ENCODE measurements at regions not wholly inside any gene's neighbourhood (a gene's known extent, or its start where the extent isn't known, plus 50 kb on each side); places are given as distances from the start of the nearest gene placed in this dataset.

DNA sequence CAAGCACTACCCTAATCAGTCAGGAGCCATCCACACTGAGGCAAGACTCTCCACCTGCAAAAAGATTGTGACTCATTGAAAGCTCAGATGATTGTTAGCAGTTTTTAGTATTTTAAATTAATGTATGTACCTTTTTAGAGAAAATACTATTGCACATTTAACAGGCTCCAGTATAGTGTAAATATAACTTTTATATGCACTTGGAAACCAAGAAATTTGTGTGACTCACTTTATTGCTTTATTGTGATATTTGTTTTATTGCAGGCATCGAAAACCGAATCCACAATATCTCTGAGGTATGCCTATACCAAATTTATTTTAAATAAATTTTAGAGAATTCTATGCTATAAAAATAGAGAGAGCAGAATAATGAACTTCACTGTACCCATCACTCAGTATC is 122.0 kb downstream of the TEX36 start:
- Mint-ChIP-seq H3K4me3 (no peak overlapping the region), H3K9me3 (no peaks in the 10 kb centered on the region), H3K27me3 (peaks cover 5% of the 10 kb centered on the region), H3K36me3 (ENCODE audit: low read depth) (no peaks in the 10 kb centered on the region), H3K27ac (no peak overlapping the region), H3K4me1 (no peaks in the 10 kb centered on the region)
- no peak for ATAC-seq (replicated peaks)

DNA sequence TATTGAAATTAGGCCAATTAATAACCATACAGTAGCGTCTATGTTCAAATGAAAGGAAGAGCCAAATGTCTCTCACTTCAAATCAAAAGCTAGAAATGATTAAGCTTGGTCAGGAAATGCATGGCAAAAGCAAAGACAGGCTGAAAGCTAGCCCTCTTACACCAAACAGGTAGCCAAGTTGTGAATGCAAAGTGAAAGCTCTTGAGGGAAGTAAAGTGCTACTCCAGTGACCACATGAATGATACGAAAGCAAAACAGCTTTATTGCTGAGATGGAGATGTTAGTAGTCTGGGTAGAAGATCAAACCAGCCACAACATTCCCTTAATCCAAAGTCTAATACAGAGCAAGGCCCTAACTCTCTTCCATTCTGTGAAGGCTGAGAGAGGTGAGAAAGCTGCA is 123.8 kb downstream of the TEX36 start:
- Mint-ChIP-seq H3K9me3 (no peaks in the 10 kb centered on the region), H3K4me1 (no peaks in the 10 kb centered on the region), H3K27me3 (peaks cover 5% of the 10 kb centered on the region), H3K4me3 (no peak overlapping the region), H3K36me3 (ENCODE audit: low read depth) (no peaks in the 10 kb centered on the region), H3K27ac (no peak overlapping the region)
- no peak for ATAC-seq (replicated peaks)

- ATAC-seq (replicated peaks), result no peak
- Mint-ChIP-seq H3K27ac (no peak overlapping the region), H3K27me3 (peaks cover 5% of the 10 kb centered on the region), H3K4me1 (no peaks in the 10 kb centered on the region), H3K9me3 (no peaks in the 10 kb centered on the region), H3K36me3 (ENCODE audit: low read depth) (no peaks in the 10 kb centered on the region), H3K4me3 (no peak overlapping the region)
These were observed 125.0 kb downstream of the TEX36 start for GRCh38 chr10:125557801-125558505.

DNA sequence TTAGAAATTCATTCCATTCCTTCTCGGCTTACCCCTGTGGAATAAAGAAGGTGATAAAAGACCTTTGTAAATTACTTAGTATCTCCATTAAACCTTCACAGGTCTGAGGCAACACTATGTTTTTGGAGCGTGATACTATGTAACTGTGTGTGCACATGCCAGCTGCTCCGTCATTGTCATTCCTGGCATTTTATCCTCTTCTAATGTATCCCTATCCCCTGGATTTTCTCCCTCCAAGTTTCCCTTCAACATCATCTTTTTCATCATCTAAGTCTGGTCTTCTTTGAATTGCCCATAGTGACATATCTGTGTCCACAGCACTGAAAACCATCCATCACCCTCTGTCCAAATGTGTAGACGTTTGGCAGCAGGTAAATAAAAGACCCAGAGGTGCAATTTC is 125.7 kb downstream of the TEX36 start:
- no peak for ATAC-seq (replicated peaks)
- Mint-ChIP-seq H3K4me3 (no peak overlapping the region), H3K27ac (no peak overlapping the region)

GRCh38 chr10:125556882-125557281 is 126.1 kb downstream of the TEX36 start:
- H3K4me1 Mint-ChIP-seq, result no peaks in the 10 kb centered on the region
- ATAC-seq (replicated peaks), result no peak
- no peak overlapping the region for H3K27ac Mint-ChIP-seq
- peaks cover 5% of the 10 kb centered on the region for H3K27me3 Mint-ChIP-seq
- H3K4me3 Mint-ChIP-seq, result no peak overlapping the region
- no peaks in the 10 kb centered on the region for H3K9me3 Mint-ChIP-seq
- H3K36me3 Mint-ChIP-seq (ENCODE audit: low read depth), result no peaks in the 10 kb centered on the region

More for the DNA sequence above, 125.7 kb downstream of the TEX36 start:
- H3K36me3 Mint-ChIP-seq (ENCODE audit: low read depth), result no peaks in the 10 kb centered on the region
- peaks cover 5% of the 10 kb centered on the region for H3K27me3 Mint-ChIP-seq
- H3K9me3 Mint-ChIP-seq, result no peaks in the 10 kb centered on the region
- H3K4me1 Mint-ChIP-seq, result no peaks in the 10 kb centered on the region

DNA sequence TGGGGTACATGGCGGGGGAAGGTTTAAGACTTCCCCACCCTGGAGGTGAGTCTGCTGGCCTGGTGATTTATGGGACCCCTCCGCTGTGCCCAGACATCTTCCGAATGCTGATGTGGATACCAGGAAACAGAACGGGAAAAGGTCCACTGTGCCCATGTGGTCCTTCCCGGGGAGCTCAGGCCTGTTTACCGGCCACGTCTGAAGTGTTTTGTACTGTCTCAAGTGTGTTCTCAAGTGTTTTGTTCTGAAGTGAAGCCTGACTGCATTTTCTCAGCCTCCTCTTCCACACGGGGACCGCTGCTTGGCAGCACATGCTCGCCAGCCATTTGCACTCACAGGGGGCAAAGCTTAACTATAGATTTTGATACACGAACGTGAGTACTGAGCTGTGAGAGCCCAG is 127.2 kb downstream of the TEX36 start:
- ATAC-seq (replicated peaks), result no peak
- H3K4me1 Mint-ChIP-seq, result no peaks in the 10 kb centered on the region
- H3K4me3 Mint-ChIP-seq, result no peak overlapping the region
- no peak overlapping the region for H3K27ac Mint-ChIP-seq
- H3K36me3 Mint-ChIP-seq (ENCODE audit: low read depth), result no peaks in the 10 kb centered on the region
- H3K27me3 Mint-ChIP-seq, result peaks cover 5% of the 10 kb centered on the region
- no peaks in the 10 kb centered on the region for H3K9me3 Mint-ChIP-seq

GRCh38 chr10:125555267-125555666 is 127.7 kb downstream of the TEX36 start:
- no peaks in the 10 kb centered on the region for H3K4me1 Mint-ChIP-seq
- no peak overlapping the region for H3K4me3 Mint-ChIP-seq
- no peaks in the 10 kb centered on the region for H3K36me3 Mint-ChIP-seq (ENCODE audit: low read depth)
- H3K9me3 Mint-ChIP-seq, result no peaks in the 10 kb centered on the region
- peaks cover 5% of the 10 kb centered on the region for H3K27me3 Mint-ChIP-seq
- no peak overlapping the region for H3K27ac Mint-ChIP-seq
- ATAC-seq (replicated peaks), result no peak

- H3K27me3 Mint-ChIP-seq, result peaks cover 5% of the 10 kb centered on the region
- H3K4me3 Mint-ChIP-seq, result no peak overlapping the region
- H3K9me3 Mint-ChIP-seq, result no peaks in the 10 kb centered on the region
- ATAC-seq (replicated peaks), result no peak
- no peaks in the 10 kb centered on the region for H3K36me3 Mint-ChIP-seq (ENCODE audit: low read depth)
- H3K4me1 Mint-ChIP-seq, result no peaks in the 10 kb centered on the region
- no peak overlapping the region for H3K27ac Mint-ChIP-seq
These were observed 128.2 kb downstream of the TEX36 start for GRCh38 chr10:125554753-125555152.

GRCh38 chr10:125554016-125554703 is 128.8 kb downstream of the TEX36 start:
- Mint-ChIP-seq H3K27me3 (peaks cover 5% of the 10 kb centered on the region), H3K9me3 (no peaks in the 10 kb centered on the region), H3K36me3 (ENCODE audit: low read depth) (no peaks in the 10 kb centered on the region), H3K4me3 (no peak overlapping the region), H3K4me1 (no peaks in the 10 kb centered on the region), H3K27ac (no peak overlapping the region)
- ATAC-seq (replicated peaks), result no peak

DNA sequence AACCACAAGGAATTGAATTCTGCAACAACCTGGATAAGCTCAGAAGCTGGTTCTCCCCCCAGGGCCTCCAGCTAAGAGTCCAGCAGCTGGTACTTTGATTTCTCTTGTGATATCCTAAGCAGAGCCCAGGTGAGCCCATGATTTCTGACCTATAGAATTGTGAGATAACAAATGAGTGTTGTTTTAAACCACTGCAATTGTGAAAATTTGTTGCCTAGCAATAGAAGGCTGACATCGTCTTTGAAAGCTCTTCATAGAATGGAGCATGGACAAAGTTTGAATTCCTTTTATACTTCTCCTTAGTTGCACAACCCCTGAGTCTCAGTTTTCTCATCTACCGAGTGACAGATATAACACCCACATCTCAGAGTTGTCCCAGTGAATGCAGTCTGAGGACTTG is 129.9 kb downstream of the TEX36 start:
- no peak overlapping the region for H3K27ac Mint-ChIP-seq
- no peak overlapping the region for H3K4me3 Mint-ChIP-seq
- H3K4me1 Mint-ChIP-seq, result no peaks in the 10 kb centered on the region
- no peaks in the 10 kb centered on the region for H3K9me3 Mint-ChIP-seq
- ATAC-seq (replicated peaks), result no peak
- no peaks in the 10 kb centered on the region for H3K36me3 Mint-ChIP-seq (ENCODE audit: low read depth)
- peaks cover 5% of the 10 kb centered on the region for H3K27me3 Mint-ChIP-seq

DNA sequence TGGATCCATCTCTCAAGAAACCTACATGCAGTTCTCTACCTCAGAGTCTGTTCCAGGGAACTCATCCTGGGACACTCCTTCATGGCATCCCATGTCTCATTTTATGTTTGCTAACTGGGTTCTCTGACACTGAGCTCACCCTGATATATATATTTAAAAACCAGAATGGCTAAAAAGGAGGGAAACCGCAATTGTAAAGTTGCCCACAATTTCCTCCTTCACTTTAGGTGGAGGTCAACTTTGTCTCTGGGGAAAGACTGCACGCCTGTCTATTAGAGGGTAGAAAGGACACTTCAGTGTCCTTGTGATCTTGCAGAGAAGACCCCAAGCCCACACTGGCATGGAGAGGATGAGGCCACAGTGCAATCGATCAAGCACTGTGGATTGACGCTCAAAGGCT is 131.7 kb downstream of the TEX36 start:
- H3K27me3 Mint-ChIP-seq, result no peaks in the 10 kb centered on the region
- no peak overlapping the region for H3K4me3 Mint-ChIP-seq
- H3K27ac Mint-ChIP-seq, result no peak overlapping the region
- no peaks in the 10 kb centered on the region for H3K4me1 Mint-ChIP-seq
- ATAC-seq (replicated peaks), result no peak
- no peaks in the 10 kb centered on the region for H3K36me3 Mint-ChIP-seq (ENCODE audit: low read depth)
- H3K9me3 Mint-ChIP-seq, result no peaks in the 10 kb centered on the region

DNA sequence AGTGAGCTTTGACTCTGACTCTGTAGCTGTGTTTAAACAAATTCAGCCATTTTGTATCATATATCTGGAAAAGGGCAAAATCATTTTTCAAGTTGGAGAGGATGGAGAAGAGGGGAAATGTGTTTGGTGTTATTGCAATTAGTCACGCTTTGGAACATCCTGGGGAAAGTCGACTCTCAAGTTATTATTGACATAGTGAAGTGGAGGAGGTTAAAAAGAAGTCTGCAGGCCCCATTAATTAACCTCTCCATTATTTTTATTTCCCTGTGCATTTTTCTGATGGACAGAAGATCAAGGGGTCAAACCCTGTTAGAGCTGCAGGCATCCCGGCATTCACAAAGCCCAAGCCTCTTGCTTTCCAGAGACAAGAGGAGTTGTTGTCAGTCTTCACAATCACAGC is 132.6 kb downstream of the TEX36 start:
- ATAC-seq (replicated peaks), result no peak
- H3K4me1 Mint-ChIP-seq, result no peaks in the 10 kb centered on the region
- H3K9me3 Mint-ChIP-seq, result no peaks in the 10 kb centered on the region
- H3K36me3 Mint-ChIP-seq (ENCODE audit: low read depth), result no peaks in the 10 kb centered on the region
- no peaks in the 10 kb centered on the region for H3K27me3 Mint-ChIP-seq
- no peak overlapping the region for H3K4me3 Mint-ChIP-seq
- no peak overlapping the region for H3K27ac Mint-ChIP-seq

- no peak overlapping the region for H3K27ac Mint-ChIP-seq
These were observed 133.3 kb downstream of the TEX36 start for GRCh38 chr10:125549653-125550052.

DNA sequence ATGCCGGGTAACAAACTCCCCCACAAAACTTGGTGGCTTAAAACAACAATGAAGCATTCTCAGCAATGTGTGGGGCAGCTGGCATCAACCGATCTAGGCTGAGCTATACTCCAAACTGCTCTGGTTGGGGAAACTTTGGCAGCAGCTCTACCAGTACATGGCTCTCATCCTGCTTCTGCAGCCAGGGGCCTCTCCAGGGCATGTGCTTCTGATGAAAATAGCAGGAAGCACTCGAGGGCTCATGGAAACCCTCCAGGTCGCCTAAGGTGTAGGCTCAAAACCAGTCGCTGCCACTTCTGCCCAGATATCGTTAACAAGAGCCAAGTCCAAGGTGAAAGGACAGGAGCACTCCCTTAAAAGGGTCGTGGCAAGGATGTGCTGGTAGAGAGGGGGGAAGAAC is 134.1 kb downstream of the TEX36 start:
- Mint-ChIP-seq H3K27me3 (no peaks in the 10 kb centered on the region), H3K4me1 (no peaks in the 10 kb centered on the region), H3K36me3 (ENCODE audit: low read depth) (no peaks in the 10 kb centered on the region), H3K4me3 (no peak overlapping the region), H3K27ac (no peak overlapping the region), H3K9me3 (no peaks in the 10 kb centered on the region)
- no peak for ATAC-seq (replicated peaks)

More at GRCh38 chr10:125549653-125550052, 133.3 kb downstream of the TEX36 start:
- Mint-ChIP-seq H3K36me3 (ENCODE audit: low read depth) (no peaks in the 10 kb centered on the region), H3K27me3 (no peaks in the 10 kb centered on the region), H3K9me3 (no peaks in the 10 kb centered on the region), H3K4me1 (no peaks in the 10 kb centered on the region), H3K4me3 (no peak overlapping the region)
- no peak for ATAC-seq (replicated peaks)

DNA sequence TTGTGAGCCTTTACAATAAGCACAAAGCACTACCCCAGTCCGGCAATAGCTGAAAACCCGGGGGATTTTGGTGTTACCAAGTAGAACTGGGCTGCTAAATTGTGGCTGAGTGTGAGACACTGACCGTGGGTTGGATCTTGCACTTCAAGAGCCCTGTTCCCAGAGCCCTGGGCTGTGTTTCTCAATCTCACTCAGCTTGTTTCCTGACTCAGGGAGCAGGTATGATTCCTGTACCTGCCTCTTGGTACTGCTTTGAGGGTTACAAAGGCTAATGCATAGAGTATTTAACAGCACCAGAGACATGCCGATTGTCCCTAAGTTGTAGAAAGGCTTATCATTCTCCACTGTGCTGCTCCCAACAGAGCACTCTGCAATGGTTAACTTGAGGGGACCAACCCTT is 134.6 kb downstream of the TEX36 start:
- ATAC-seq (replicated peaks), result no peak
- Mint-ChIP-seq H3K4me1 (no peaks in the 10 kb centered on the region), H3K27me3 (no peaks in the 10 kb centered on the region), H3K27ac (no peak overlapping the region), H3K4me3 (no peak overlapping the region), H3K36me3 (ENCODE audit: low read depth) (no peaks in the 10 kb centered on the region), H3K9me3 (no peaks in the 10 kb centered on the region)
